ENCODE measurements at regions not wholly inside any gene's neighbourhood (a gene's known extent, or its start where the extent isn't known, plus 50 kb on each side); places are given as distances from the start of the nearest gene placed in this dataset.

DNA sequence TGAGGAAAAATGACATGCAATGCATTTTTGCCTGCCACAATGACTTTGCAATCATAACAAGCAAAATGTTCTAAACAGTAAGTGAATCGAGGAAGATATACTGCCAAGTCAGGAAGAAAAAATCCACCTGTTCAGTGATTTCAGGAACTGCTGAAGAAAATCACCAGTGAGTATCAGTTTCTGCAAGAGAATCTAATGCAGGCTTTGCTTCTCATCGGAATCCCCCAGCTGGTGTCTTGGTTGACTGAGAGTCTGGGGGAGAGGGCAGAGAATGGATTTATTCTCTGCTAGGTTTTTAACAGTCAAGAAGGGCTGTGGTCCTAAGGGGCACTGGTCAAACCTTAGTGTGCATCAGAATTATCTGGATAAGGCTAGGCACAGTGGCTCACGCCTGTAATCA lies 363.4 kb downstream of the CDH26 start:
- DNase-seq (ENCODE audit: low read depth) = no peak

DNA sequence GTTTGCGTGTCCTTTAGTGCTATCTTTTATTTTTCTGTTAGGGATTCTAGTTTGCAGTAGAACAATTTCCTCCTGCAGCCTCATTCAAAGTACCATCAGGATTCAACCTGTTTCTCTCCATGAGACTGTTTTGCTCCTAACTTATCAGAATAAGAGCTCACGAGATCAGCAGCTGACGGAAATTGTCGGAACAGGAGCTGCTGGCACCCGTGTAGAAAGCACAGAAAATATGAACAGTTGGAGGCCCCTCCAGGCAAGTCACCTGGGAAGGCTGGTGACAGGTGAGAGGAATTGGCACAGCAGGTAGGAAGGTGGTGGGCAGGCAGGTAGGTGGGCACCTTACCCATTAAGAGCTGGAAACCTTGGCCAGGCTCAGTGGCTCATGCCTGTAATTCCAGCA lies 368.6 kb downstream of the CDH26 start:
- DNase-seq (ENCODE audit: low read depth) = no peak

DNA sequence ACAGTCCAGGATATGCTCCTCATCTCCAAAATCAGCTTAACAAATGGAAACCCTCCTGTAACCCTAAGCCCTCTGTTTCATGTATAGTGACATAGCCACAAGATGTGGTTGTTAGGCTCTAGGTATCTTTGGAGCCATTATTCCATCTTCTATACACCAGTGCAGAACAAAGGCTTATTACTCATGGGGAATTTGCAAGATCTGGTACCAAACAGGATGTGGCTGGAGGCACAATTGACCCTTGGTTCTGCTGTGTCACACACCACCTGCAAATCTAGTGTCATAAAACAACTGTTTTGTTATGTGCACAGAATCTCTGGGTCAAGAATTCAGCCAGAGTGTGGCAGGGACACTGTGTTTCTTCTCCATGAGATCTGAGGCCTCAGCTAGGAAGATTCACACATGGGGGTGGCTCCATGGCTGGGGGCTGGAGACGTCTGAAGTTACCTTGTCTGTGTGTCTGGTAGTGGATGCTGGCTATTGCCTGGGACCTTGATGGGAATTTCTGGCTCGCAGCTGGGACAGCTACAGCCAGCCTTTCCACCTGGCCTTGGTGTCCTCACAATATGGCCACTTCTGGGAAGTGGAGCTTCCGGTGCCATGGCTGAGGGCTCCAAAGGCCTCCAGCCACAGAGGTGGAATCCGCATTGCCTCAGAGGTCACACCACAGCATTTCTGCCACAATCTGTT lies 369.9 kb downstream of the CDH26 start:
- DNase-seq (ENCODE audit: low read depth) = no peak

DNA sequence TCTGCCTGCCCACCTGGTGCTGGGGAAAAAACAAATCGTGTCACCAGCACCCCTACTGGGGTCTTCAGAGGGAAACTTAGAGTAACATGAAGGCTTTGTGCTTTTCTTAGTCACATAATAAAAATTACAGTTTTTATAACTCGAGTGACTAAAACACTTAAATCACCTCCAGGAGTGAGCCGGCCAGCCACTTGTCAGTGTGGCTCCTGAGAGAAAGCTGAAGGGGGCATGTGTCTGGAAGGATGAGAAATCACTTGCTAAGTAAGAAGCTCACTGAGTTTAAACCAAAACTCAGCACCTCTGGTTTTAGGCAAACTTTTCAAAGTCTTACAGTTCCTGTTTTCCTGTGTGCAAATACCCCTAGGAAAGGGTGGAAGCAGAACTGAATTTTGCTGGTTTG lies 372.2 kb downstream of the CDH26 start:
- no peak for DNase-seq (ENCODE audit: low read depth)

DNA sequence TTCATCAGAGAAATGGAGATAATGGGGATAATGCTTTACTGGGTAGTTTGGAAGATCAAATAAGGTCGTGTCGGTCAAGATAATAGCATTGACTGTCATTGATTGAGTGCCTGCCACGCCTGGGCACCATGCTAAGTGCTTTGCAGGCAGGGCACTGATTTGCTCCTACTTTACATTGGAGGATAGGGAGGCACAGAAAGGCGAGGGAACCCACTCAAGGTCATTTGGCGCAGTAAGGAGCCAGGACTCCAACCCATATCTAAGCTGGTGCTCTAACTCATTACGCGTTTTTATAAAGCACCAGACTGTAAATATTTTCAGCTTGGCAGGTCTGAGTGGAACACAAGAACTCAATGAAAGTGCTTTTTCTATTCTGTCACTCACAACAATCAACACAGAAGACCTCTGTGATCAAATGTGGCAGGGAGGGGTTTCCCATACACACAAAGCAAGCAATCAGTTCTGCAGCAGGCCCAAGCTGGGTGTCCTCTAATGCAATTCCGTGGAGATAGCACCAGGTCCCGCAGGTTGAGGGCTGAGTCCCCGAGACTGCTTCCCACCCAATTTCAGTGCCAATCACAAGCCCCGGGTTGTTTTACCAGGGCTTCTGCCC lies 373.6 kb downstream of the CDH26 start:
- DNase-seq (ENCODE audit: low read depth) = no peak

DNA sequence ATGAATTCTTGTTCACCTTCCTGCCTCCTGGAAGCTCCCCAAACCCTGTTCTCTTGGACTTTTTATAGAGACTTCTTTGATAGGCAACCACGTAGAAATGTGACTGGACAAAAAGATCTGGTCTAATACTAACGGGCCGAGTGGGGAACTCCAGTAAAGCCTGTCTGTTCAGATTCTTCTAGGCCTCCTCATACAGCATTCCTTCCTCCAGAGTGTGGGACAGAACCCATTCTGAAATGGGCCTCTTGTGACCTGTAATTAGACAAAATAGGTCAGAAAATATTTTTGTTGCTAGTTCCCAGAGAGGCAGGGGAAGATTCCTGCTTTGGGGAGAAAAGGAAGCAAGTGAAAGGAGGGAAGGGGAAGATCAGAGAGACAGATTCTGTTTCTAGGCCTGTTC lies 374.3 kb downstream of the CDH26 start:
- no peak for DNase-seq (ENCODE audit: low read depth)

DNA sequence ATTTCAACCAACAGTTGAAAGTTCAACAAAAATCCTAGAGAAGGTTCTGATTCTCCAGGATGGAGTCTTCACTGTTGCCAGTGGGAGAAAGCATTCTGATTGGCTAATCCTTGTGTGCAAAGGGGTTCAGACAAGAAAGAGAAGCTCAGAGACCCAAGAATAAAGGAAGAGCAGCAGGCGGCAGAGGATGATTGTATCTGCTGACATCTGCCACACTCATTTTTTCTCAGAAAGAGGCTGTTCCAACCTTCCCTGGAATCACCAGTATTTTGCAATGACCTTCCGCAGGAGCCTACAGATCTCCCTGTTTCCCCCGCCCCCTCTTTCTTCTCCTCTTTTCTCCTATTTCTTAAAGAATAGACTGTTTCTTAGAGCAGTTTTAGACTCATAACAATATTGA lies 376.7 kb downstream of the CDH26 start:
- DNase-seq (ENCODE audit: low read depth) = no peak

DNA sequence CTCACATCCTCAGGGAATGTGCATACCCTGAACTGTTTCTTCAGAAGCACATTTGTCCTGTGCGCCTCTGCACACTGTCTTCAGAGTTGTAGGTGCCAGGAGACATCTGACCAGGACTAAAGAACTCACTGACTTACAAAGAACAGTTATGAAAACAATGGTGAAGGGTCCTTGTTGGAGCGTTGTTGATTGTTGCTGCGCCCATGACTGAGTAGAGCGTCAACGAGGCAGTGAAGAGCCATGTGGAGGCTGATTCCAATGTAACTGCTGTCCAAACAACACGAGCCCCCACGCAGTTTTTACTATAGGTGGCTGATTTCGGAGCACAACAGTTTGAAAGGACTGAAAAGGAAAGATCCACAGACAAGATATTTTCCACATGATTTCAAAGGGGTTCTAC lies 380.3 kb downstream of the CDH26 start:
- no peak for DNase-seq (ENCODE audit: low read depth)

DNA sequence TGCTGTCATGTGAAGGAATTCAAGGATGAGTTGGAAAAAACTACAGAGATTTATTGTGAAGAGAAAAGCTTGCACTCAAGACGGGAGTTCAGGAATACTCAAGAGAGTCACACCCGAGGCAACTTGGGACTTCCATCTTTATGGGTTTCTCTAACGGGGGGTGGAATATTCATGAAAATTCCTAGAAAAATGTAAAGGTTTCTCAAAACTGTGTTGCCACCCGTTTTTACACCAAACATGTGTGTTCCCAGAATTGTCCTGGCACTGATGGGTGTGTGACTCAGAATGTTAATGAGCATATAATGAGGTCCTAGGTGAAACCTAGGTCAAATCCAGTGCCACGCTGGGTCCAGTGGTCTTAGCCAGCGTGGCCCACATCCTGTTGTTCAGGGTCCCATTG lies 381.5 kb downstream of the CDH26 start:
- no peak for DNase-seq (ENCODE audit: low read depth)

DNA sequence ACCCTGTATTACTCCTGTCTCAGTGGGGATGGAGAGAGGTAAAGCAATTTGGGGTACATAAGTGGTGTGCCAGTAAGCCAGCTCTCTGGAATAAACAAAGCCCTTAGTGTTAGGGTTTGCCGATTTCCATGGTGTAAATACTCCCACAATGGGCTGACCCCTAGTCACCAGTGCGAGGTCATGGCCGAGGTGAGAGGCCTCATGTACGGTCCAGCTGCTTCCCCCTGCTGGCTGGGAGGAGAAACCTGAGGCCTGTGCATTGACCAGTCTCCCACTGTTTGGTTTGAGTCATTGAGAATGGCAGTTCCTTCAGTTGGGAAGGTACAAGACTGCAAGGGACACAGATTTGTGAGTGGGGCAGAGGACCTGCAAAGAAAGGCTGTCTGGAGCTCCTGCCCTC lies 382.0 kb downstream of the CDH26 start:
- DNase-seq (ENCODE audit: low read depth) = no peak

DNA sequence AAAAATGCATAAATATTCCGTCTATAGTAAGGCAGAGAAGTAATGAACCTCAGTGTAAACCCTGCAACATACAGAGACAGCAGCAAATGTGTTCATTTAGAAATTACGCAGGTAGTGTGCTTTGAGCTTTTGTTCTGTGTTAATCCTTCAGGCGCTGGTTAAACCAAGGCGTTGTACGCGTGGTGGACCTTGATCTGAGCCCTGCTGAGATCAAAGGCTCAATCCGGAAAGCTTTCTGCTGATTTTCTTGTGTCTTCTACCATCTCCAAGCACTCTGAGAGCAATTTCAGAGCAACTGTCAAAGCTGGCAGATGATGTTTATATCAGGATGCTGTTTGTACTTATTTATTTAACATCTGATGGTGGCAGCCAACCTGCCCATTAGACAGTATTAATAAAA lies 382.8 kb downstream of the CDH26 start:
- DNase-seq (ENCODE audit: low read depth) = no peak

DNA sequence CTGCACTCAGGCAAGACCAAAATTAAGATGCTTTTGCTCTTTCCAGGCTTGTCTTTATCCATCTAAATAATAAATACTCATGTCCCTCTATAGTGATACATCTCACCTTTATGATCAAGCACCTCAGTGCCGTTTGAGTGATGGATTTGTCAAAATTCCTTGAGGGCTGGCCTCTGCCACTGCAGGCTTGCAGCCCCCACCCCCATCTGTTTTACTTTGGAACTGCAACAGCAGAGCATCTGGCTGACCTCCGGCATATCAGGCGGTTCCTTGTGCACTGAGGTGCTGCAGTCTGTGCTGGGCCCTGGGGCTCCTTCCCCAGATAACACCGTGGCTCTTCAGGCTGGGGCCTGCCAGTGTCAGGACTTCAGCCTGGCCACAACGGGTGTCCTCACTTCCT lies 386.9 kb downstream of the CDH26 start:
- no peak for DNase-seq (ENCODE audit: low read depth)

DNA sequence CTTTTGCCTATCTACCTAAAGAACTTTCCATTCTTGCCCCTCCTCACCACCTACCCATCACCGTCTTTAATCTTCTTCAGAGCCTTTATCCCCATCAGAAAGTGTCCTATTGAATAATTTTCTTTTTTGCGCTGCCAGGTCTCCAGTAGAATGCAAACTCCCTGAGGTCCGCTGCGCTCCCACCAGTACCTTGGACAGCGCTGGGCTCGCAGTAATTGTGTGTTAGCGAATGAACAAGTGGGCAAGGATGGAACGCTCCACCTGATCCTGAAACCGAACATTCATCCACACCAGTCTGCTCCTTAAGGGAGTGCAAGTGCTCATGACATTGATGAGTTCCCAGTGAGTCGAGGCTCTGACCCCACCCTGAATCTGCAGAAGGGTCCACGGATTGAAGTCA lies 391.2 kb downstream of the CDH26 start:
- no peak for DNase-seq (ENCODE audit: low read depth)

DNA sequence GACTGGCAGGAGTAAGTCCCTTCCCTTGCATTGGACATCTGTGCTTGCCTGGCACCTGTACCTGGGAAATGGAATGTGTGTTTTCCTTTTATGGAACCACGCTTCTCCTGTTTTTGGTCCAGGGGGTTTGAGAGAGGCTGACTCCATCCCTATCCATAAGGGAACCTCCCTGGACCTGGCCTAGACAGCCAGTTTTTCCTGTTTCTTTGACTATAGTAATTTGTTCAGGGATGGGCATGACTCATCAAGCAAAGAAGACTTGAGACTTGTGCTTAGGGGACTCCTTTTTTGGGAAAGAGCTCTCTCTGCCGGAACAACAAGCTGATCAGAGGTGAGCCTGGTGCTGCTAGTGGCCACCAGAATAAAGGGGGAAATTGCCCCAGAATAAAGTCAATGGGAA lies 393.8 kb downstream of the CDH26 start:
- DNase-seq (ENCODE audit: low read depth) = no peak

DNA sequence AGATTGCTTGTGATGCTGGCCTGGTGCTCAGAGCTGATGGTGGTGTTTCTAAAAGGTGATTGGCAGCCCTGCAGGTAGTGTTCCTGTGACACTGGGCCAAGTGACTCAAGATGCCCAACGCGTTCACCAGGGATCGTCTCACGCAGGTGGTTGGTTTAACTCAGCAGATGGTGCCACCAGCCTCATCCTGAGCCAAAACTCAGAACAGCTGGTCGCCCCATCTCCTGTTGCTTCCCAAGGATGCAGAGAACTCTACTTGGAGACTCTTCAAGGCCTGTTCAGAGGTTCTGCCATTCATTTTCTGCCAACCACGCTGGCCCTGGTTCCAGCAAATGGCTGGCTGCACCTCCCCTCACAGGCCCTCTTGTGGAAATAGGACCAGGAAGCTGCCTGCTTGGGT lies 394.4 kb downstream of the CDH26 start:
- no peak for DNase-seq (ENCODE audit: low read depth)

DNA sequence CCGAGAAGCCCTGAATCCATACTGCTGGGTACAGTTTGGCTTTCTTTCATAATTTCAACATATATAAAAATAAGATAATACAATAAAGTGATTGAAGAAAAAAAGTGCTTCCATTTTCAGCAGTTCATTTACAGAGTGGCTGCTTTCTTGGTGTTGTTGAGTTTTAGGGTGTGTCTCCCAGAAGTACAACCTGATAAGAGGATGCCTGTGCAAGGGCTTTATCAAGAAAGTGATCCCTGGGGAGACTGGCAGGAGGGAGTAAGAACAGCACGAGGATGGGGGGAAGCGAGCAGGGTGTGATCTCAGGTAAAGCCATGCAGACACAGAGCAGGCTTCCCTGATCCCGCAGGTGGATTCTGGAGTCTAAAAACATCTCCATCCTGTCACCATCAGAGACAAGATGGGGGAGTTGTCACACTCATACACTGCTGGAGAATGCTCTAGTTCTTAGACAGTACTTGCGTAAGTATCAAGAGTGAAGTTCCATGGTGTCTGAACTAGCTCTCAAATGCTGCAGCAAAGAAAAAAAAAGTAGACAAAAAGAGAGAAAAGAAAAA lies 395.9 kb downstream of the CDH26 start:
- DNase-seq (ENCODE audit: low read depth) = no peak

DNA sequence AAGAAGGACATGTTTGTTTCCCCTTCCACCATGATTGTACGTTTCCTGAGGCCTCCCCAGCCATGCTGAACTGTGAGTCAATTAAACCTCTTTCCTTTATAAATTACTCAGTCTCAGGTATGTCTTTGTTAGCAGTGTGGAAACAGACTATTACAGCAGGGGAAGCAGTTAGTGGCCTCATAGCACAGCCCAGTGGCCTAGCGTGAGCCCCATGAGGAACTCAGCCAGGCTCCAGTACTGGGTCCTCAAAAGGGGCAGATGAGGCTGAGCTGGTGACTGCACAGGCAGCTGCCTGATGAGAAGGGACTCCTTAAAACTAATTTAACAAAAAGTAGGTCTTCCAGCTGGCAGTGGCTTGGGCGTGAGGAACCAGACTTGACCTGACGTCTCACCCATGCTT lies 399.9 kb downstream of the CDH26 start:
- DNase-seq (ENCODE audit: low read depth) = no peak

DNA sequence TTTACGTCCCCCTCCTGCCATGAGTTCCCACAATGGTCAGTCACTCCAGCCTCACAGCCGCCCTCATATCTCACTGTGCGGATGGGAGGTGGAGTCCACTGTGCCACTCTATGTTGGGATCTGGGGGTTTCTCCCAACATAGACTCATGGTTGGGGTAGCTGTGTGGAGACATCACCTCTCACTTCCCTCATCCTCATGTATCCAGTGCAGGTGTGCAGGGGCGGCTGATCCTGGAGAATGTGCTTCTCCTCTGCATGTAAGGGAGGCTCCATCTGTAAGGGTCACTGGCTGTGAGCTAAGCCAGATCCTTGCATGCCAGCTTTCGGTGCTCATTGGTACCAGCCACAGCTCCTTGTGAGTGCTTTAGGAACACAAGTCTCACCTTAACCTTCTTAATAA lies 400.8 kb downstream of the CDH26 start:
- no peak for DNase-seq (ENCODE audit: low read depth)

DNA sequence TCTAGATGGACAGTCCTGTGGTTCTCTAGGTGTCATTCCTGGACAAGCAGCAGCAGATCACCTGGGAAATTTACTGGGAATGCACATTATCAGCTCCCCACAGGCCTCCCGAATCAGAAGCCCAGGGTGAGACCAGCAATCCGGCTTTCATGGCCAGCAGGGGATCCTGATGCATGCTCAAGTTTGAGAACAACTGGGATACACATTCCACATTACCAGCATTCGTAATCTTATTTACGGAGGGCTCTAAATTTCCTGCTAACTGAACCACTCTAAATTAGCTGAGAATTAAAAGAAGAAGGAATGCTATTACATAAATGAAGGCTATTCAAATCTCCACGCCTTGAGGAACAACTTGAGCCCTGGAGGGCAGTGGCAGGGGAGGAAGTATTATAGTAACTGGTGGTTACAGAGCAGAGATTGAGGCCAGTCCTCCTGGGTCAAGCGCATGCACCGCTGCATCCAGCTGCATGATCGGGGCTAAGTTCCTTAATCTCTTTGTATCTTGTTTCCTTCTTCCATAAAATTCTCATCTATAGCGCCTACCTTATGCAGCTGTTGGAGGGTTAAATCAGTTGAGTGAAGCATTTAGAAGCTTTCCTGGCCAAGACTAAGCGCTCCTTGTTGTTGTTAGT lies 403.7 kb downstream of the CDH26 start:
- DNase-seq (ENCODE audit: low read depth) = no peak

DNA sequence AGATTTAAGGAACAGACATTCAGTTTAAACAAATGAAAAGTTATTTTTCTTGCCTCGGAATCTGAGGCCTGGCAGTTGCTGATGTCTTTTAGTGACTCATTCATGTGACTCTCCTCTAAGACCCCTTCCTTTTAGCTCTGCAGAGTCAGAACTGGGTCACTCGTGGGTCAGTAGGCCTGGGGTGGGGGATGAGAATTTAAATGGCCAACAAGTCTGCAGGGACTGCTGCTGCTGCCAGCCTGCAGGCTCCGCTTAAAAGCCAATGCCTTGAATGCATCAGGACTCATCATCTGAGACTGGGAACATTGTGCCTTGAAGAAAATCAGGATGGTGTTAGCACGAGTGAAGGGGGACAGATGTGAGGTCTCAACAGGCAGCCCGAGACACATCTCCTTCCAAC lies 404.3 kb downstream of the CDH26 start:
- DNase-seq (ENCODE audit: low read depth) = no peak

DNA sequence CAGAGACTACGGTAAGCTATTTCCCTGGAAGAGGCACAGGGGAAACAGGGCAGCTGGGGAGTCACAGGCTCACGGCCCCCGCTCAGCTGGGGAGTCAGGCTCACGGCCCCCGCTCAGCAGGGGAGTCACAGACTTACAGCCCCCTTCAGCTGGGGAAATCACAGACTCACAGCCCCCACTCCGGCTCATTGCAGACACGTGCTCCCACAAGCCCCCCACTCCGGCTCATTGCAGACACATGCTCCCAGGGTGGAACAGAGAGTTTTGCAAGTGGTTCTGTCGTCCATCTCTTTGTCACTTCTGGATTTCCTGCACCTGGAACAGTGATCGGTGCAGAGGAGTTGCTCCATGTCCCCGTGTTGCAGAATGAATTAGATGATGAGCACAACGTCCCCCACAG lies 405.5 kb downstream of the CDH26 start:
- DNase-seq (ENCODE audit: low read depth) = no peak

DNA sequence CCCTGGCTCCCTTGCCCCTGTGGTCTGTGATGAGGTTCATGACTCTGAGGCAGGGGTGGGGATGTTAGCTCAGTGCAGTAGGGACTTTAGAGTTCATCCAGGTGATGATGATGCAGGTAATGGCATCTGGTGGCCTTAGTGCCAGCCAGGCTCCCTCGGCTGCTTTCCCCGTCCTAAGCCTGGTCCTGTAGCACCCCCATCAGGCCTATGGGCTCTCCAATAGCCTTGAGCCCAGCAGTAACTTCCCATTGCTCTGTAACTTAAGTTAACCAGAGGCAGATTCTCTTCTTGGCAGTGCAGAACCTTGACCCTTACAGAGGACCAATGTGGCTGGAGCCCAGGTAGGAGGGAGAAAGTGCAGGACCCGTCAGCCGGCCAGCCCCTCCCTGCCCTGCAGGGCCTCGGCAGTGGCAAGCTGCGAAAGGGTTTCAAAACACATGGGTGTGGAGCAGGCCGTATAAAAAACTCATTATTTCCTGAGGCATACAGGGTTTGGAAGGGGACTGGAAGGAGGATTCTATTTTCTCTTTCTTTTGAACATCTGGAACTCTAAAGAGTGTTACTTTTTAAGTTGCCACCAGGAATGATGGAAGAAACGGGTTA lies 406.9 kb downstream of the CDH26 start:
- DNase-seq (ENCODE audit: low read depth) = no peak

DNA sequence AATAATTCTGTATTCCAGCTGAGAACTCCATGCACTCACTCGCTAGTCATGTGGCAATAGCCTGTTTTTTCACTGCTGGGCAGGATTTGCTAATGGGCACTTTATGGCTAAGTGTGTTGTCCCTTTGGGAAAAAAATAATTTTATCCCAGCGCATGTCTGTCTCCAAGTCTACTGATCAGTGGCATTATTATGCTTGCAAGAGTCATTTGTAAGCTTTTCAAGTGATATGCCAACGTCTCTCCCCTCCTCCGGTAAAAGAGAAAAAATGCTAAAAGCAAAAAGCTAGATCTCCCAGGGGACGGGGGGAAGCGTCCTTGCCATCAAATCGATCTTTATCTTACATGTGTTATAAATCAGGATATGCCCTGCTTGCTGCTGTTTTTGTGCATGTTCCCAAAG lies 407.7 kb downstream of the CDH26 start:
- no peak for DNase-seq (ENCODE audit: low read depth)
